ENCODE measurements at regions not wholly inside any gene's neighbourhood (a gene's known extent, or its start where the extent isn't known, plus 50 kb on each side); places are given as distances from the start of the nearest gene placed in this dataset.

DNA sequence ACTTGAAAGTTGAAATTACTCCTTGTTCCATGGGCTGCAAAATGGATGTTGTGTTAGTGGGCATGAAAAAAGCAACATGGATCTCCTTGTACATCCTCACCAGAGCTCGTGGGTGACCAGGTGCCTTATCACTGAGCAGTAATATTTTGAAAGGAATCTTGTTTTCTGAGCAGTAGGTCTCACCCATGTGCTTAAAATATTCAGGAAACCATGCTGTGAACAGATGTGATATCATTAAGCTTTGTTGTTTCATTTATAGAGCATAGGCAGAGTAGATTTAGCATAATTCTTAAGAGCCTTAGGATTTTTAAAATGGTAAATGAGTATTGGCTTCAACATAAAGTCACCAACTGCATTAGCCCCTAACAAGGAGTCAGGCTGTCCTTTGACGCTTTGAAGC is 316.6 kb downstream of the TYW1 start:
- TF ChIP-seq, protein P1, sequence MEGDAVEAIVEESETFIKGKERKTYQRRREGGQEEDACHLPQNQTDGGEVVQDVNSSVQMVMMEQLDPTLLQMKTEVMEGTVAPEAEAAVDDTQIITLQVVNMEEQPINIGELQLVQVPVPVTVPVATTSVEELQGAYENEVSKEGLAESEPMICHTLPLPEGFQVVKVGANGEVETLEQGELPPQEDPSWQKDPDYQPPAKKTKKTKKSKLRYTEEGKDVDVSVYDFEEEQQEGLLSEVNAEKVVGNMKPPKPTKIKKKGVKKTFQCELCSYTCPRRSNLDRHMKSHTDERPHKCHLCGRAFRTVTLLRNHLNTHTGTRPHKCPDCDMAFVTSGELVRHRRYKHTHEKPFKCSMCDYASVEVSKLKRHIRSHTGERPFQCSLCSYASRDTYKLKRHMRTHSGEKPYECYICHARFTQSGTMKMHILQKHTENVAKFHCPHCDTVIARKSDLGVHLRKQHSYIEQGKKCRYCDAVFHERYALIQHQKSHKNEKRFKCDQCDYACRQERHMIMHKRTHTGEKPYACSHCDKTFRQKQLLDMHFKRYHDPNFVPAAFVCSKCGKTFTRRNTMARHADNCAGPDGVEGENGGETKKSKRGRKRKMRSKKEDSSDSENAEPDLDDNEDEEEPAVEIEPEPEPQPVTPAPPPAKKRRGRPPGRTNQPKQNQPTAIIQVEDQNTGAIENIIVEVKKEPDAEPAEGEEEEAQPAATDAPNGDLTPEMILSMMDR (IDR thresholded peaks at IDR 0.05 in 4 of 5, conservative IDR thresholded peaks at IDR 0.05 in 1 of 5) = no peak
- no peak for TF ChIP-seq POLR2A (IDR thresholded peaks at IDR 0.05)

Data from gastrocnemius medialis (tissue), 4 donors.